ENCODE measurements at regions not wholly inside any gene's neighbourhood (a gene's known extent, or its start where the extent isn't known, plus 50 kb on each side); places are given as distances from the start of the nearest gene placed in this dataset.

DNA sequence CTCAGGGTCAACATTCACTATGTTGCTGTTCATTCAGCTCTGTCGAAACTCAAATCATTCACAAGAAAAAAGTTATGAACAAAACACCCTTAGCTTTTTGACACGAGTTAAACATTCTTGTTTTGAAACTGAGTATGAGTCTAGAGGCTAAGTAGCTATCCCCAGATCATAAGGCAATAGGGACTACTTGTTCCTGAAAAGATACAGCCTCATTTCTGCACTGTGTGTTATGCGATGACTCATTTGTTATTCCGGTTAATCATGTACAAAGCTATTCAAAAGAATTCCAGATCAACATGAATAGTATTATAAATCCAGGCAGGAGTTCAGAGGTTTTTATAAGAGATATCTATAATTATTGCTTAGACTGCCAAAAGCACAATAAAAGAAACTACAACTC, 908.0 kb downstream of the QKI start:
- no peak overlapping the region for H3K27ac ChIP-seq (ENCODE audit: low read length)
- WGBS: 39% methylated on average over 4 of the region's 4 CpGs
- H3K27me3 ChIP-seq (ENCODE audit: control insufficient read depth, insufficient read depth): no peaks in the 10 kb centered on the region
- no peak for DNase-seq
- H3K9me3 ChIP-seq (ENCODE audit: control insufficient read depth, low read length): no peaks in the 10 kb centered on the region
- intact Hi-C loops (cut with DNase I): no loop called here
- ATAC-seq: peak; percentile 90 to 98
- no peak overlapping the region for H3K4me3 ChIP-seq (ENCODE audit: low read length)
- no peaks in the 10 kb centered on the region for H3K4me1 ChIP-seq (ENCODE audit: control insufficient read depth, insufficient read depth, low read length)

DNA sequence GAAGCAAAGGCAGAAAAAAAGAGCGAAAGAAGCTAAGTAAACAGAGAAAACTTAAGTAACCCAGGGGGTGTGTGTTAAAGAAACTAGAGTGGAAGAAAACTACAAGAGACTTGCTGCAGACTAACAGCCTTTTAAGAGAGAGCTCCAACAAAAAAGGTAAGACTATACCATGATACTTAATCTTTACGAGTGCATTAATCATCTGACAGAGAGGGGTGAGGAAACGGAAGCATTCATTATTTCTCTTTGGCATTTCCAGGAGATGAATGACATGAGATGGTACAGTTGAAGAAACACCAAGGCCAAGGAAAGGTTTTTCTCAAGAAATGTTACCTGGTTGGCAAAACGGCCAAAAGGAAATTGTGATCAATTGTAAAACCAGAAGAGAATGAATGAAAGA, 906.8 kb downstream of the QKI start:
- 92% methylated on average over 4 of the region's 4 CpGs for WGBS
- Histone ChIP-seq H3K4me3 (ENCODE audit: low read length) (no peak overlapping the region), H3K27me3 (ENCODE audit: control insufficient read depth, insufficient read depth) (no peaks in the 10 kb centered on the region), H3K9me3 (ENCODE audit: control insufficient read depth, low read length) (no peaks in the 10 kb centered on the region), H3K4me1 (ENCODE audit: control insufficient read depth, insufficient read depth, low read length) (no peaks in the 10 kb centered on the region), H3K27ac (ENCODE audit: low read length) (no peak overlapping the region)
- ATAC-seq: no peak
- intact Hi-C loops (cut with DNase I): no loop called here
- no peak for DNase-seq

DNA sequence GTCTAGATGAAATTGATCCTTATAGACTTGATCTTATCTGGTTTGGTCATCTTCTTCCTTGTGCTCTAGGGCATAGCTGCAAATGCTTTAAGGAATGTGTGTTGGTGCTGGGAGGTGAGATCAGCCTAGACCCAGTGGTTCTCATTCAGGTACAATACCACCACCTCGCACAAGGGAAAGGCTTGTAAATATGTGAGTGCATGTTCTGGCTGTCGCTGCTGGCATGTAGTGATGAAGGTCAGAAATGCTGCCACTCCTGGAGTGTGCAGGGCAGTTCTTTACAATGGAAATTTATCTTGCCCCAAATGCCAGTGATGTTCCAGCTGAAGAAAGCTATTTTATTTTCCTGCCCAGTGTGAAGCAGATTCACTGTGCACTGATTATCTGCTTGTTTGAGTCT, 900.9 kb downstream of the QKI start:
- Histone ChIP-seq H3K9me3 (ENCODE audit: control insufficient read depth, low read length) (no peaks in the 10 kb centered on the region), H3K27ac (ENCODE audit: low read length) (no peak overlapping the region), H3K4me1 (ENCODE audit: control insufficient read depth, insufficient read depth, low read length) (no peaks in the 10 kb centered on the region), H3K27me3 (ENCODE audit: control insufficient read depth, insufficient read depth) (no peaks in the 10 kb centered on the region), H3K4me3 (ENCODE audit: low read length) (no peak overlapping the region)
- ATAC-seq: no peak
- 82% methylated on average over 2 of the region's 2 CpGs for WGBS
- intact Hi-C loops (cut with DNase I): no loop called here
- DNase-seq: no peak

DNA sequence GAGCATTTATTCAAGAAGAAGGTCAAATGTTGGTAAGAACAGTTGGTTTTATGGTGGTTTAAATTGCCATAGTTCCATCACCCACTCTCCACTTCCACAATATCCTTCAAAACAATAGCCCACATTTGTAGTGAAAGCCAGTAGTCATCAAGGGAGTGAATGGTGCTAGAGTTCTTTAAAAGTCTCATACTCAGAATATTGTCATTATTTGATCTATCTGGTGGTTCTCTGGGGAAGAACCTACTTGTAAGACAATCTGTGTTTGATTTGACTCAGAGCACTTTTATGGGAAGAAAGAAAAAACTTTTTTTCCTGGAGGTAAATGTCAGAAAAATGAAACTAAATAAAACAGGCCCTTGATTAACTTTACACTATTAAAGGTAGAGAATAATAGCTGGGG, 893.8 kb downstream of the QKI start:
- H3K9me3 ChIP-seq (ENCODE audit: control insufficient read depth, low read length): no peaks in the 10 kb centered on the region
- ATAC-seq (no peak), DNase-seq (no peak)
- H3K4me3 ChIP-seq (ENCODE audit: low read length): no peak overlapping the region
- H3K4me1 ChIP-seq (ENCODE audit: control insufficient read depth, insufficient read depth, low read length): peaks cover 3% of the 10 kb centered on the region
- H3K27ac ChIP-seq (ENCODE audit: low read length): no peak overlapping the region
- H3K27me3 ChIP-seq (ENCODE audit: control insufficient read depth, insufficient read depth): no peaks in the 10 kb centered on the region
- intact Hi-C loops (cut with DNase I): no loop called here

DNA sequence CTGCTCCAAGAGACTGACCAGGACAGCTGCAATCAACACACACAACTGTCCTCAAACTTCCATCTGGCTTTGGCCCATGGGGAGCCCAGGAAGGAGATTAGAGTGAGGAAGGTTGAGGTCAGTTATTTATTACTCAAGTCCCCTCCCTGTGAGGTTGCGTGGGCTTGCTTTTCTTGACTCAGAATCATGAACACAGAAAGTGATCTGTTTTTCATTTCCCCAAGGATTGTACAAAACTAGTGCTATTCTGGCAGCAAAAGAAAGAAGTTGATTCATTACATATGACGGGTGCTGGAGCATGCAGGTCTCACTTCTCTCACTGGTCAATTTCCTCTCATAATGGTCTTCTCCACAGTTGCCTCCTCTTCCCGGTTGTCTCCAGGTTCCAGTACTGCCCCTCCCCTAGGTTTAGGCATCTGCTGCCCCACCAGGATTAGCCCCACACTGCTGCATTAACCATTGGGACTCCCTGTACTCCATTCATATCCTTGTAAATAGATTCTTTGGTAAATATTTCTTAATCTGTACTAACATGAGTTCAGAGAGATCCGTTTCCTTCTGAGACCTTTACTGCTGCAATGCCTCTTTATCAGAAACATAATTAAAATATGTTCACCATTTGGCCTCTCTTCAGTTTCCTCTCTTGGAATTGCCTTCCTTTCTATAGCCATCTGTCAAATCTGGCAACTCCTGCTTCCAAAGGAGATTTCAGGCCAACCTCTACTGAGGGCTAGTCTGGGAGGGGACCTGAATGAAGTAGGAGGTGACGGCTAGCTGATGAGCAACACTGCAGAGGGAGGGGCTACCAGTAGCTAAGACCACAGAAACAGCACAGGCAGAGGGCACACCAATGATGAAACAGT, 888.8 kb downstream of the QKI start:
- peak; percentile 88 to 95 for ATAC-seq
- 37% methylated on average over 5 of the region's 5 CpGs for WGBS
- DNase-seq: peak; percentile 70 to 80 (median 71)
- no peak overlapping the region for H3K27ac ChIP-seq (ENCODE audit: low read length)
- intact Hi-C loops (cut with DNase I): no loop called here
- no peaks in the 10 kb centered on the region for H3K27me3 ChIP-seq (ENCODE audit: control insufficient read depth, insufficient read depth)
- peaks cover 3% of the 10 kb centered on the region for H3K4me1 ChIP-seq (ENCODE audit: control insufficient read depth, insufficient read depth, low read length)
- H3K4me3 ChIP-seq (ENCODE audit: low read length): no peak overlapping the region
- H3K9me3 ChIP-seq (ENCODE audit: control insufficient read depth, low read length): no peaks in the 10 kb centered on the region

DNA sequence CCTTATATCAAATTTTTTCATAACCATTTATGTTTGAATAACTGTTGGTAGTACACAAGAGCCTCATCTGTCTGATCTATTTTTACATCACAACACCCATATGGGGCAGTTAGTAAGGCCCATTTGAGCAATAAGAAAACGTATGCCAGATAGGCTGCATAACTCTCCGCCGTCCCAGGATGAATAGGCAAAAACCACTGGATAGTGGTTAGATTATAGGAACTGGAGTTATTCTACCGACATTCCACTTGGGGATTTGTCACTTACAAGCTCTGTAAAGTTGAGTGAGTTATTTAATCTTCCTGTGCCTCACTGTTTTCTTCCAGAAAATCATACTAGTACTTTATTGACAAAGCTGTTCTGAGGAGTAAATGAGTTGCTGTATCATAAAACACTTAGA, 881.9 kb downstream of the QKI start:
- Histone ChIP-seq H3K27me3 (ENCODE audit: control insufficient read depth, insufficient read depth) (no peaks in the 10 kb centered on the region), H3K4me1 (ENCODE audit: control insufficient read depth, insufficient read depth, low read length) (no peaks in the 10 kb centered on the region), H3K4me3 (ENCODE audit: low read length) (no peak overlapping the region), H3K27ac (ENCODE audit: low read length) (no peak overlapping the region), H3K9me3 (ENCODE audit: control insufficient read depth, low read length) (peaks cover under 1% of the 10 kb centered on the region)
- DNase-seq (no peak), ATAC-seq (no peak)
- intact Hi-C loops (cut with DNase I): no loop called here
- 87% methylated on average over 4 of the region's 4 CpGs for WGBS

DNA sequence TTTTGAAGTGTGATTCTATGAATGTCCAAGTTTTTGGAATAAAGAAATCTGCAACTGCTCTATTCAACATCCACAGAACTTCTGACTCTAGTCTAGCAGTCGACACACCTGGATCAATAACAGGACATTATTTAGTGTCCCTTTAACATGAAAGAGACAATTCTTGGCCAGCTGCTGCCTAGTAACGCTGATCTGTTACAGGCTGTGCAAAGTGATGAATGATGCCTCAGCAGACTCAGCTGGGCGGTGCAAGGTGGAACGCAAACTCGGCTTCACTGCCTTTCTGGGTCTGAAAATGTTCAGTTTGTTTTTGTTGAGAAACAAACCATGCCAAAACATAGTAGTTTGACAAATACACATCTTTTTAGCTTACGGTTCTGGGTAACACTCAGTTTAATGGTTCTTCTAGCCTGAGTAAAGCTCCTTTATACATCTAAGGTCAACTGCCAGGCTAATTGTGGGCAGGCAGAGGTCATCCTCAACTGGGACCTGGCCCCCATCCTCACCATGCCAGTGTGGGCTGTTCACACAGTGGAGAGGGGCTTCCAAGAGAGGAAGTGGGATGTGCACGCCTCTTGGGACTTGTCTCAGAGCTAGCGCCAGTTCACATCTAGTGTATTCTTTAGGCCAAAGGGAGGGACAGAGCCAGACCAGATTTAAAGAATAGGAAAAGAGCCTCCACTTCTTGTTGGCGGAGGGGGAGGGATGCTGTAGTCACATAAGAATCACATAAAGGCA, 879.7 kb downstream of the QKI start:
- intact Hi-C loops (cut with DNase I): no loop called here

DNA sequence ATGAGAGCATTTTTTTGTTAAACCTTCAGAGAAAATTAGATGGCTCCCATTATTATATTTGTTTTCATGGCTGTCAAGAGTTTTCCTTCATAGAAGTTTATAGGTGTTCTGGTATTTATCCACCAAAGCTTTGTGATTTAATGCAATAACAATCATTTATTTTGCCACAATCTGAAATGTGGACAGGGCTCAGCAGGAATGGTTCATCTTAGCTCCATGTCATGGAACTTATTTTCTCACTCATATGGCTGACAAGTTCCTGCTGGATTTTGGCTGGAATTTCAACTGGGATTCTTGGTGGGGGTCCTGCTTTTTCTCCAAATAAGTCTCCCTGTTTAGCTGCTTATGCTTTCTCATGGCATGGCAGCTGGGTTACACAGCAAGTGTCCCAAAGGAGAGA, 876.7 kb downstream of the QKI start:
- H3K27me3 ChIP-seq (ENCODE audit: control insufficient read depth, insufficient read depth): no peaks in the 10 kb centered on the region
- no peak for ATAC-seq
- peaks cover 2% of the 10 kb centered on the region for H3K9me3 ChIP-seq (ENCODE audit: control insufficient read depth, low read length)
- no peak overlapping the region for H3K4me3 ChIP-seq (ENCODE audit: low read length)
- DNase-seq: no peak
- intact Hi-C loops (cut with DNase I): no loop called here
- H3K27ac ChIP-seq (ENCODE audit: low read length): no peak overlapping the region
- H3K4me1 ChIP-seq (ENCODE audit: control insufficient read depth, insufficient read depth, low read length): no peaks in the 10 kb centered on the region

More for the DNA sequence above, 879.7 kb downstream of the QKI start:
- WGBS: 85% methylated on average over 9 of the region's 9 CpGs
- ATAC-seq (no peak), DNase-seq (no peak)
- Histone ChIP-seq H3K4me3 (ENCODE audit: low read length) (no peak overlapping the region), H3K4me1 (ENCODE audit: control insufficient read depth, insufficient read depth, low read length) (no peaks in the 10 kb centered on the region), H3K9me3 (ENCODE audit: control insufficient read depth, low read length) (peaks cover 2% of the 10 kb centered on the region), H3K27ac (ENCODE audit: low read length) (no peak overlapping the region), H3K27me3 (ENCODE audit: control insufficient read depth, insufficient read depth) (no peaks in the 10 kb centered on the region)

DNA sequence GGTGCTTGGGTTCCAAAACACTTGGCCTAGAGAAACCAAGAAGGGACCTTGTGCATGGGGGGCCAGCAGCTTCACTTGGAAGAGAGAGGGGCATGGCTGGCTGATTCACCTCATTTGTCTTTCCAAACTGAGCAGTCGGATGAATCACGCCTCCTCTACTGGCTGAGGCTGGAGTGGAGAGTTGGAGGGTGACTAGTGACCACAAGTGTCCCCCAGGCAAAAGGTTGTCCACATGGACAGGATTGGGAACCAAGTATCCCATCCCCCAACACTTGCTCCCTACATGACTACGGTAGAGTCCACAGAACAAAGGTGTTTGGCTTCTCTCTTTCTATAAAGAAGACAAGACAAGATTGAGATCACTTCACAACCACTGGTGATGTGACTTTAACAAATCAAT, 875.6 kb downstream of the QKI start:
- DNase-seq: no peak
- 90% methylated on average over 3 of the region's 3 CpGs for WGBS
- intact Hi-C loops (cut with DNase I): no loop called here
- no peaks in the 10 kb centered on the region for H3K27me3 ChIP-seq (ENCODE audit: control insufficient read depth, insufficient read depth)
- ATAC-seq: no peak
- no peak overlapping the region for H3K27ac ChIP-seq (ENCODE audit: low read length)
- no peaks in the 10 kb centered on the region for H3K4me1 ChIP-seq (ENCODE audit: control insufficient read depth, insufficient read depth, low read length)
- H3K4me3 ChIP-seq (ENCODE audit: low read length): no peak overlapping the region
- H3K9me3 ChIP-seq (ENCODE audit: control insufficient read depth, low read length): peaks cover 2% of the 10 kb centered on the region

DNA sequence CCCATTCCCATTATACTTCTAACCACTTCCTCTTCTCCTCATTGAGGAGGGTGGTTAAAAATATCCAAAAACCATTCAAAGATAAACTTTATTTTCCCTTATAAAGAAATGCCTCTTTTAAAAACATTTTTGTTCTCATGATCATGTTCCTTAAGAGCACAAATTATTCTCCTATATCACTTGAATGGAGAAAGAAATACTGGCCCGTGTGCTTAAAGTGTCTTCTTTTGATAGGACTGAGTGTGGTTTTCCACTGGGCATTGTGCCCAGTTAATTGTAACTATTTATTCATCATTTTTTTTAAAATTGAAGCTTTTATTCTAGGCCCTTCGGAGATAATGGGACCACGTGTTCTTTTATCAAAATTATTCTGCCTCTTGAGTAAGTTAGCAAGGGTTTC, 871.5 kb downstream of the QKI start:
- H3K9me3 ChIP-seq (ENCODE audit: control insufficient read depth, low read length): no peaks in the 10 kb centered on the region
- DNase-seq (no peak), ATAC-seq (no peak)
- H3K4me3 ChIP-seq (ENCODE audit: low read length): no peak overlapping the region
- H3K4me1 ChIP-seq (ENCODE audit: control insufficient read depth, insufficient read depth, low read length): no peaks in the 10 kb centered on the region
- intact Hi-C loops (cut with DNase I): no loop called here
- WGBS: 11% methylated on average over 3 of the region's 3 CpGs
- H3K27me3 ChIP-seq (ENCODE audit: control insufficient read depth, insufficient read depth): no peaks in the 10 kb centered on the region
- H3K27ac ChIP-seq (ENCODE audit: low read length): no peak overlapping the region

DNA sequence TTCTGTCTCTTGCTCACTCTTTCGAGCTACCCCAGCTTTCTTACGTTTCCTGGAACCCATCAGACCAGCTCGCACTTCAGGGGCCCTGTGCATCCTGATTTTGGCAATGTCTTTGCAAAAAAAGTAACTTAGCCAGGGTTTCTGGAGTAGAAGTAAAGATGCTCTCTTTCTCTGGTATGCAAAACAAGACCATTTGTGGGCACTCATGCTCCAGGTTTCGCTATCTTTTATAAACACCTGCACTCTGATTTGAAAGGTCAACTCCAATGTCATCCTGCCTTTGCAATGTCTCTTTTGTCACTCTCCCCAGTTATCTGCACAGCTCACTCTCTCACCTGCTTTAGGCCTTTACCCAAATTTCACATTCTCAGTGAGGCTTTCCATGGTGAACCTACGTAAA, 869.1 kb downstream of the QKI start:
- DNase-seq (no peak), ATAC-seq (no peak)
- no peak overlapping the region for H3K27ac ChIP-seq (ENCODE audit: low read length)
- intact Hi-C loops (cut with DNase I): no loop called here
- no peak overlapping the region for H3K4me3 ChIP-seq (ENCODE audit: low read length)
- 88% methylated on average over 5 of the region's 5 CpGs for WGBS
- H3K9me3 ChIP-seq (ENCODE audit: control insufficient read depth, low read length): no peaks in the 10 kb centered on the region
- H3K4me1 ChIP-seq (ENCODE audit: control insufficient read depth, insufficient read depth, low read length): no peaks in the 10 kb centered on the region
- H3K27me3 ChIP-seq (ENCODE audit: control insufficient read depth, insufficient read depth): no peaks in the 10 kb centered on the region

All from right cardiac atrium (tissue), 5 donors.